ENCODE measurements at regions not wholly inside any gene's neighbourhood (a gene's known extent, or its start where the extent isn't known, plus 50 kb on each side); places are given as distances from the start of the nearest gene placed in this dataset.

DNA sequence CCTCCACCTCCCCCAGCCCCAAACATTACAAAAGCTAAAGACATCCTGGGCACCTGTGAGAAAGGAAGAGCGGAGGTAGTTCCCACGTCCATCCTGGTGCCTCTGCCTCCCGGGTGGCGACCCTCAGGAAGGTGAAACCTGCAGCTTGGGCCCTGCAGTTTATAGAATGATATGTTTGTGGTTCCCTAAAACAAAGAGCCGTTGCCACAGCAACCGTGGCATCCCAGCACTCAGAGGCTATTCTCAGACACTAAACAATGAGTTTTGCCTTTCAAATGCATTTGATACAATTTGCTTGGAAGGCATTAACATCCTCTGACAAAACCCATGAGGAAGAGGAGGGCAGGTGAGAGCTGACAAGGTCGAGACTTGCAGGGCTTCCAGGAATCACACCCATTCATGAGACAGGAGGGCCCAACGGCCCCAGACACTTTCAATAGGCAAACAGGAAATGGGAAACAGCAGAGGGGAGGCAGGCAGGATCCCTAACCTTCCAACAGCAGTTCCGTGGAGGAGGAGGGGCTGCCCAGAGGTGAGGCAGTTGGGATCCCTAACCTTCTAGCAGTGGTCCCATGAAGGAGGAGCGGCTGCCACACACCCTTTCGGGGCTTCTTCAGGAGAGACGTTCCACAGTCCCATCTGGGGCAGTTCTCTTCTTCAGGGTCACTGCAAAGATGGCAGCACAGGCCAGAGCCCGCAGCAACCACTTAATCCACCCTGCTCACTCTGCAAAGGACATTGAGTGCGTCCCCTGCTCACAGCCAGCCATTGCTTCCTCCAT is 379.2 kb downstream of the SHANK2 start:
- no peaks in the 10 kb centered on the region for H3K9me3 ChIP-seq (ENCODE audit: control insufficient read depth, insufficient read depth, low read length)
- no peaks in the 10 kb centered on the region for H3K27me3 ChIP-seq (ENCODE audit: control insufficient read depth, insufficient read depth, low read length)
- H3K9ac ChIP-seq (ENCODE audit: low read depth, low read length): no peak overlapping the region

DNA sequence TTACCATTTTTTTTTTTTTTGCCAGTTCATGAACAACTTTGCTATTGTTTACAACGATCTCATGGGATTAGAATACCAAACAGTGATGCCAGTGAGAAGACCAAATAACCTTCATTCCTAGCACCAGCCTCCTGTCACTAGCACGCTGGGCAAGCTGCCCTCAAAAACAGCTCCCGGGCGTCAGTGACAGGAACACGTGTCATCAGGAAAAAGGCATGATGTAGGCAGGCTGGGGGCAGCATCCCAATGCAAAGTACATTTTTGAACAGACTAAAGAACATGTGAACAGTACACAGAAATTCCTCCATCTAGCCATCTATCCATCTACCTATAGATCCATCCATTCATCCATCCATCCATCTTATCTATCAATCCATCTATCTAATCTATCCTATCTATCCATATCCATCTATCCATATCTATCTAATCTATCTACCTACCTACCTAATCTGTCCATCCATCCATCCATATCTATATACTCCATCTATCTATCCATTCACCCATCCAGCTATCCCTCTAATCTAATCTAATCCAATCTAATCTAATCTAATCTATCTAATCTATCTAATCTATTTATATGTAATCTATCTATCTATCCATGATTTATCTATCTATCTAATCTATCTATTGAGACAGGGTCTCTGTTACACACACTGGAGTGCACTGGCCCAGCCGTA is 378.5 kb downstream of the SHANK2 start:
- Histone ChIP-seq H3K27me3 (ENCODE audit: control insufficient read depth, insufficient read depth, low read length) (no peaks in the 10 kb centered on the region), H3K9me3 (ENCODE audit: control insufficient read depth, insufficient read depth, low read length) (no peaks in the 10 kb centered on the region), H3K4me1 (ENCODE audit: control insufficient read depth, insufficient read depth, low read length) (peaks cover 8% of the 10 kb centered on the region), H3K9ac (ENCODE audit: low read depth, low read length) (no peak overlapping the region), H3K36me3 (ENCODE audit: control insufficient read depth, insufficient read depth, low read length) (no peaks in the 10 kb centered on the region), H3K4me3 (ENCODE audit: low read depth, low read length) (no peak overlapping the region)

More for the DNA sequence above, 379.2 kb downstream of the SHANK2 start:
- no peak overlapping the region for H3K4me3 ChIP-seq (ENCODE audit: low read depth, low read length)
- peaks cover 8% of the 10 kb centered on the region for H3K4me1 ChIP-seq (ENCODE audit: control insufficient read depth, insufficient read depth, low read length)
- no peaks in the 10 kb centered on the region for H3K36me3 ChIP-seq (ENCODE audit: control insufficient read depth, insufficient read depth, low read length)

DNA sequence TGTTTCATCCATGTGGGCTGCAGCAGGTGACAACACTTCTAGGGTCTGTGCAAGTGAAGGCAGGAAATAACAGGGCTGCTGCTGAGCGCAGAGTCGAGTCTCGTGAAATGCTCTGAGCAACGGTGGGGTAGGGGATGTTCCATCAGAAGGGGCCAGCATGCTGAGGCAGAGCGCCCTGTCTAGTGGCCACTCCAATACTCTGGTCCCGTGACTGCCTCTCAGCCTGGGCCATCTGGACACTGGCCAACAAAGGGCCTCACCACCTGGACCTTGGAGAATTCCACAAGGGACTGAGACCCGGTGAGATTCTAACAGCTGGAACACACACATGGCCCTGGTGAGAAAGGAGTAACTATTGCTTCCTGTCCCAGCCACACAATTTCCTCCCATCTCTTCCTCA is 375.7 kb downstream of the SHANK2 start:
- H3K27me3 ChIP-seq (ENCODE audit: control insufficient read depth, insufficient read depth, low read length): no peaks in the 10 kb centered on the region
- H3K9ac ChIP-seq (ENCODE audit: low read depth, low read length): no peak overlapping the region
- H3K9me3 ChIP-seq (ENCODE audit: control insufficient read depth, insufficient read depth, low read length): no peaks in the 10 kb centered on the region
- peaks cover 8% of the 10 kb centered on the region for H3K4me1 ChIP-seq (ENCODE audit: control insufficient read depth, insufficient read depth, low read length)
- H3K4me3 ChIP-seq (ENCODE audit: low read depth, low read length): no peak overlapping the region
- H3K36me3 ChIP-seq (ENCODE audit: control insufficient read depth, insufficient read depth, low read length): no peaks in the 10 kb centered on the region

DNA sequence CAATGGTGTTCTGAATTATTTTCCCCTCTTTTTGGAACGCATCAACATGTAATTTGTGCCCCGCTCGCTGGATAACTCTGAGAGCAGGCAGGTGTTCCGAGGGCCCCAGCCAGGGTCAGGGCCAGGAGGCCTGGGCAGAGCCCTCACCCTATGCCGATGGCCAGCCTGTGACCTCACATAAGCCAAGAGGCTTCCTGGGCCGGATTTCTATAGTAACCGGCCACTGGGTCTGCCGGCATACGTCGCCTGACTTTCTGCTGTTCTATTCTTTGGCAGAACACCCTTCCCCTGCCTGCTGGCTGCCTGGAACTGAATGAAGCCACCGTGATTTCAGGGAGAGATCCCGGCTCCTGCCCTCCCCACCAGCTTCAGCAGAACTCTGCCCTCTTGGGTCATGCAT is 375.2 kb downstream of the SHANK2 start:
- Histone ChIP-seq H3K4me3 (ENCODE audit: low read depth, low read length) (no peak overlapping the region), H3K36me3 (ENCODE audit: control insufficient read depth, insufficient read depth, low read length) (no peaks in the 10 kb centered on the region), H3K27me3 (ENCODE audit: control insufficient read depth, insufficient read depth, low read length) (no peaks in the 10 kb centered on the region), H3K9me3 (ENCODE audit: control insufficient read depth, insufficient read depth, low read length) (no peaks in the 10 kb centered on the region), H3K4me1 (ENCODE audit: control insufficient read depth, insufficient read depth, low read length) (peaks cover 8% of the 10 kb centered on the region), H3K9ac (ENCODE audit: low read depth, low read length) (no peak overlapping the region)

DNA sequence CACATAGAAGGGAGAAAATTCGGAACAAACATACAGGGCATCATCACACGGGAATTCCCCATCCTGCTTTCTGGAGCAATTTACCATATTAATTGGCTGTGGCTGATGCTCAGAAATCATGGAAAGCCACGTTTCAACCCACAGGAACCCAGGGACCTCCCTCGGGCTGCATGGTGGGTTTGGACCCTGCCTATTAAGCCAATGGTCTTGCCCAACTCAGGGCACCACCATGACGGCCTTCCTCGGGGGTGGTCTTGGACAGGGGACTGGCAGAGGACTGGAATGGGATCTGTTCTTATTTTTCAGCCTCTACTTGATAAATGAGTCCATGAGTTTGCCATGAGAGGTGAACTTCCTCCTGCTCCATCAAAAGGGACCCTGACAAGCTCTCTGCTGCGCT is 374.0 kb downstream of the SHANK2 start:
- Histone ChIP-seq H3K9me3 (ENCODE audit: control insufficient read depth, insufficient read depth, low read length) (no peaks in the 10 kb centered on the region), H3K4me3 (ENCODE audit: low read depth, low read length) (no peak overlapping the region), H3K9ac (ENCODE audit: low read depth, low read length) (no peak overlapping the region), H3K27me3 (ENCODE audit: control insufficient read depth, insufficient read depth, low read length) (no peaks in the 10 kb centered on the region), H3K4me1 (ENCODE audit: control insufficient read depth, insufficient read depth, low read length) (peaks cover 6% of the 10 kb centered on the region), H3K36me3 (ENCODE audit: control insufficient read depth, insufficient read depth, low read length) (no peaks in the 10 kb centered on the region)

DNA sequence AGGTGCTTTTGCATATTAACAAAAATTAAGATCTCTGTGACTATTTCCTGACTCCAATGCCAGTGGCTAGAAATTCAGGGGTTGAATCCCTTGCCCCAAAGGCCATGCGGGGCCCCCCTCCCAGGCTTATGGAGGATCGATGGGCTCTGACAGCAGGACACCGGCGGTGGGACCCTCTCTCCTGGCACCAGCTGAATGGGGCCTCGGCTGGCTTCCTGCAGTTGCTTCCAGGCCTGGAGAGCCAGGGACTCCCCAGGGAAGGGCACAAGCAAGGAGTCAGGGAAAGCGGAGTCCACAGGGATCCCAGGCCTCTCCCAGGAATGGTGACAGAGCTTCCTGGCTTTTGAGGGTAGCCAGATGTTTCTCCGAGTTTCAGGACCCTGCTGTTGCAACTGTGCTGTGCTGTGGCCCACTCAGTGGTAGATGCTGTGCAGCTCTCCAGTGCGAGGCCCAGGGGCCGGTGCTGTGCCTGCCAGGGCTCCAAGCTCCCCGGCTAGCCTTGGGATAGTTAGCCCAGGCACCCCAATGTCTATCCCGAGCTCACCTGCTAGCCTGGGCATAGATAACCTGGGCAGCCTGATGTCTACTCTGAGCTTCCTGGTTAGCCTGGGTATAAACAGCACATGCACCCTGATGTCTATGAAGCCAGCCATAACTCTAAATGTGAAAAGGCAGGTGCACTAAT is 372.6 kb downstream of the SHANK2 start:
- Histone ChIP-seq H3K4me3 (ENCODE audit: low read depth, low read length) (no peak overlapping the region), H3K36me3 (ENCODE audit: control insufficient read depth, insufficient read depth, low read length) (no peaks in the 10 kb centered on the region), H3K27me3 (ENCODE audit: control insufficient read depth, insufficient read depth, low read length) (no peaks in the 10 kb centered on the region), H3K9me3 (ENCODE audit: control insufficient read depth, insufficient read depth, low read length) (no peaks in the 10 kb centered on the region), H3K9ac (ENCODE audit: low read depth, low read length) (no peak overlapping the region), H3K4me1 (ENCODE audit: control insufficient read depth, insufficient read depth, low read length) (no peaks in the 10 kb centered on the region)

DNA sequence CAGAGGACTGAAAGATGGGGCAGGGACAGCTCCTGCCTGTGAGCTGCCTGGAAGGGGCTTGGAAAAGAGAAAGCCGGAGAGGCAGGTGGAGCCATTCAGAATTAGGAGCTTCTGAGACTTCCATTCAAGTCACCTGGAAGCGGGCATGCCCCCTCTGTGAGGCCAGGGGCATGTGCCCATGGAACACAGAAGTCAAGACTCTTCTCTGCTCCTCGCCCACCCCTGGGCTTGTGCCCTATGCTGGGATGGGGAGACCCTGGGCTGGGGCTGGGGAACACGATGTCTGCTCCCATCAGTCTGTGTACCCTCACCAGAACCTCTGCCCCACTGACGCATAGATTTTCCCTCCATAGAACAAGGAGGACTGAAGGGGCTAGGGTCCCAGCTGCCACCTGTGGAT is 372.0 kb downstream of the SHANK2 start:
- Histone ChIP-seq H3K9ac (ENCODE audit: low read depth, low read length) (no peak overlapping the region), H3K36me3 (ENCODE audit: control insufficient read depth, insufficient read depth, low read length) (no peaks in the 10 kb centered on the region), H3K27me3 (ENCODE audit: control insufficient read depth, insufficient read depth, low read length) (no peaks in the 10 kb centered on the region), H3K9me3 (ENCODE audit: control insufficient read depth, insufficient read depth, low read length) (no peaks in the 10 kb centered on the region), H3K4me1 (ENCODE audit: control insufficient read depth, insufficient read depth, low read length) (no peaks in the 10 kb centered on the region), H3K4me3 (ENCODE audit: low read depth, low read length) (no peak overlapping the region)

DNA sequence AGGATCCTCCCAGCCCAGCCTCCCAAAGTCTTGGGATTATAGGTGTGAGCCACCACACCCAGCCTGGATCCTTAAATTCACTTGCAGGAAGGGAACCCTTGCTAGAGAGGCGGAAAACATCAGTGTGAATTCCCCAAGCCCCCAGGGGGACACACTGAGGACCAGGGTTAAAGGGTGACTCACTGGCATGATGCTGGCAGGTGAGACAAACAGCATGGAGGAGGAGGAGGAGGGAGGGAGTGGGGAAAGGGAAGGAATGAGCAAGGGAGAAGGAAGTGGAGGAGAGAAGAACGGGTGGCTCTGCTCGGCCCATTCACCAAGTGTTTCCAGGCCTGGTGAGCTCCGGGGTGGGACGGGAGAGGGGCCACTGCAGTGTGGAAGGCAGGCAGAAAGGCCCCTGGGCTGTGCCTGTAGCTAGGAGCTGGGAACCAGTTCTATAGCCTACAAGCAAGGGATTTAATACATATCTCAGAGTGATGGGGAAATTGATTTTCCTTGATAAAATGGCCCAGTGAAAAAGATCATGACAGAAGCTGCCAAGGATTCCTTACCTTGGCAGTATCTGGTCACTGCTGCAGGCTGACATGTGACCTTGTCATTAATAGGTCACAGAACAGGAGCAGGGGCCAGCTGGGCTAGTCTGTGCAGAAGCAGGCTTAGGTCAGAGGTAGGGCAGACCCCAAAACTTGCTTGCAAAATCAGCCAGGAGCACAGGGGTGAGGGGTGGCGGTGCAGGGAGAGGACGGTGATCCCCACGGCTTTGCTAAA is 370.2 kb downstream of the SHANK2 start:
- Histone ChIP-seq H3K27me3 (ENCODE audit: control insufficient read depth, insufficient read depth, low read length) (no peaks in the 10 kb centered on the region), H3K4me1 (ENCODE audit: control insufficient read depth, insufficient read depth, low read length) (no peaks in the 10 kb centered on the region), H3K9ac (ENCODE audit: low read depth, low read length) (no peak overlapping the region), H3K4me3 (ENCODE audit: low read depth, low read length) (no peak overlapping the region), H3K9me3 (ENCODE audit: control insufficient read depth, insufficient read depth, low read length) (no peaks in the 10 kb centered on the region), H3K36me3 (ENCODE audit: control insufficient read depth, insufficient read depth, low read length) (no peaks in the 10 kb centered on the region)

DNA sequence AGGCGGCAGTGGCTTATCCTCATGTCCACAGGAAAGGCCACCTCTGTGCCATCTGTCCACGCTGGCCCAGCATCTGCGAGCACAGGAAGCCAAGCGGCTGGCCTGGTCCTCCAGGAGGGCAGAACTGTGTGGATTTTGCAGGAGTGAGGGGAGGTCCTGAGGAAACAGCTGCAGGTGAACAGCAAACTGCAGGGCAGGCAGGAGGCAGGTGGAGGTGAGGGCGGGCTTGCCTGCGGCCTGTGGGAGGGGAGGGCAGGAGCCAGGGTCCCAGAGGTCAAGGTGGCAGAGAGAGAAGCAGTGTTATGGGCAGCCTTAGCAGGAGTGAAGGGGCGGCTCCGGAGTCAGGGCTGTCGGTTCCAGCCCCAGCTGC is 369.7 kb downstream of the SHANK2 start:
- no peak overlapping the region for H3K9ac ChIP-seq (ENCODE audit: low read depth, low read length)
- H3K27me3 ChIP-seq (ENCODE audit: control insufficient read depth, insufficient read depth, low read length): no peaks in the 10 kb centered on the region
- H3K36me3 ChIP-seq (ENCODE audit: control insufficient read depth, insufficient read depth, low read length): no peaks in the 10 kb centered on the region
- H3K4me3 ChIP-seq (ENCODE audit: low read depth, low read length): no peak overlapping the region
- no peaks in the 10 kb centered on the region for H3K9me3 ChIP-seq (ENCODE audit: control insufficient read depth, insufficient read depth, low read length)
- H3K4me1 ChIP-seq (ENCODE audit: control insufficient read depth, insufficient read depth, low read length): no peaks in the 10 kb centered on the region

DNA sequence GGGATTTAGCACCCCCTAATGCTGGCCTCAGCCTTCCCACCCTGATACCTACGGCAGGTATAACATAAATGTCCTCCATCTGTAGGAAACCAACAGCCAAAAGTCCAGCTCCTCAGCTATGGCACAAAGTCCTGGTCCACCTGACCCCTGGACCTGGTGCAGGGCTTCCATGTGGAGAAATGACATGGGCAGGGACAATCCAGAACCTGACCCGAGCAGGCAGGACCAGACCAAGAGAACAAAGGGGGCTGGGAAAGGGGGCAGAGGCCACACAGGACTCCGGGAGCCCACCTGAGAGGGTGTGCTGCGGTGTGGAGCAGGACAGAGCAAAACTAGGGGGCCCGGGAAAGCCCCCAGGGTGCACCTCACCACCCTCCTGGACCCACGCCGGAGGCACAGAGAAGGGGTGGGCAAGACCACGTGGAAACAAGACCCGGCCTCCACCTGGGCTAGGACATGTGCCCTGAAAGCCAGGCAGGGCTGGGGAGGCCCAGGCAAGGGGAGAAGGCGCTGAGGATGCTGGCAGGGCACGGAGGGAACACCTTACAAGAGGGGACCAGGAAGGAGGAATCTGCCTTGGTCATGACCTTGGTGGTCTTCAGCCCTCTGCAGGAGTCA is 368.9 kb downstream of the SHANK2 start:
- H3K4me3 ChIP-seq (ENCODE audit: low read depth, low read length): no peak overlapping the region
- no peaks in the 10 kb centered on the region for H3K9me3 ChIP-seq (ENCODE audit: control insufficient read depth, insufficient read depth, low read length)
- H3K4me1 ChIP-seq (ENCODE audit: control insufficient read depth, insufficient read depth, low read length): no peaks in the 10 kb centered on the region
- H3K9ac ChIP-seq (ENCODE audit: low read depth, low read length): no peak overlapping the region
- no peaks in the 10 kb centered on the region for H3K27me3 ChIP-seq (ENCODE audit: control insufficient read depth, insufficient read depth, low read length)
- no peaks in the 10 kb centered on the region for H3K36me3 ChIP-seq (ENCODE audit: control insufficient read depth, insufficient read depth, low read length)

DNA sequence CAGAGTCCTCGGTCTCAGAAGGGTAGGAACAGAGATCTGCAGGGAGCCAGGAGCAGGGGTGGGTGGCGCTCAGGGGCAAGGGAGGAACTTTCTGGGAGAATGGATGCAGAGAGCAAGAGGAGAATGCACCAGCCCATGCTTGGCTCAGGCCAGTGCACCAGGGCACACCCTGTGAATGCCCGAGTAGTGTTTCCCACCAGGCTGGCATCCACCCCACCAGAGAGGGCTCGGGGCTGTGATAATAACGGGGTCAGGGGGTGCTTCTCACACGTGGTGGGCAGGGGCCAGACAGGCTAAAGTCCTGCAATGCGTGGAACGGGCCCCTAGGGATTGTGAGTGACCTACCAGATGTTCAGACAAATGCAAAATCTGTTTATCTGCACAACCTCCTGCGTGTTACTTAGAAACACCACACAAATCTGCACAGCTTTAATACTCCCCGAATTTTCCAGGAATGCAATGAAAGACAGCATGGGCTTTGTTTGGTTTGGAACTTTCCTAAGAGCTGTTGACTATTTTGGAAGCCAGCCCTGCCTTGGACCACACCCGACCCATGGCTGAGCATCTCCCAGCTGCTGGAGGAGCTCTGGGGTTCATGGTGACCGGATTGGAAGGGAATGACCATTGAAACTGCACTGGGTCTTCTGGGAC is 368.3 kb downstream of the SHANK2 start:
- H3K9ac ChIP-seq (ENCODE audit: low read depth, low read length): no peak overlapping the region
- H3K9me3 ChIP-seq (ENCODE audit: control insufficient read depth, insufficient read depth, low read length): no peaks in the 10 kb centered on the region
- no peaks in the 10 kb centered on the region for H3K27me3 ChIP-seq (ENCODE audit: control insufficient read depth, insufficient read depth, low read length)
- H3K36me3 ChIP-seq (ENCODE audit: control insufficient read depth, insufficient read depth, low read length): peaks cover 3% of the 10 kb centered on the region
- no peaks in the 10 kb centered on the region for H3K4me1 ChIP-seq (ENCODE audit: control insufficient read depth, insufficient read depth, low read length)
- no peak overlapping the region for H3K4me3 ChIP-seq (ENCODE audit: low read depth, low read length)

Data from iPS-15b (cell line).